PC-3 (cell line): ENCODE measurements at regions not wholly inside any gene's neighbourhood (a gene's known extent, or its start where the extent isn't known, plus 50 kb on each side); places are given as distances from the start of the nearest gene placed in this dataset.

Experiments
- ATAC-seq: fragments of 200-7000 bp; cut with Tn5 transposase; 2 replicates; pipeline ENCODE4 v1.9.1; 2020; ENCODE audit warnings: mild to moderate bottlenecking, moderate library complexity
- BruUV-seq: library from RNA; stranded (reverse); fragments of 400-500 nt; replicated peaks from 2 replicates; lab custom pipeline; 2021; lab: Mats Ljungman, UMichigan
- CTCF ChIA-PET: fragments of 300-600 bp; sonication (Branson Sonifier 250); formaldehyde crosslinking; loops from one replicate; lab custom pipeline; 2022; ENCODE audit warnings: antibody characterized with exemption; lab: Charles Lee
- POLR2A ChIA-PET: fragments of 300-600 bp; sonication (Branson Sonifier 250); formaldehyde crosslinking; loops from one replicate; lab custom pipeline; 2022; ENCODE audit warnings: antibody characterized with exemption; ENCODE audit not compliant: unreplicated experiment; lab: Charles Lee
- DNase-seq: peaks from one replicate; pipeline ENCODE4 v3.0.0-alpha.2; 2015
- H2AFZ ChIP-seq: fragments of 300-600 bp; sonication (generic); 2 replicates; pipeline ENCODE4 v1.6.0; 2016; ENCODE audit warnings: antibody characterized with exemption, low read length
- H3F3A ChIP-seq: fragments of 300-600 bp; sonication (generic); one replicate; pipeline ENCODE4 v1.6.0; 2017; ENCODE audit warnings: antibody characterized with exemption, low read length, control low read depth, mild to moderate bottlenecking; ENCODE audit not compliant: unreplicated experiment
- H3K27ac ChIP-seq: fragments of 300-600 bp; sonication (generic); 2 replicates; pipeline ENCODE4 v1.5.1; 2016; ENCODE audit warnings: mild to moderate bottlenecking, low read length
- H3K27me3 ChIP-seq: fragments of 300-600 bp; sonication (generic); 2 replicates; pipeline ENCODE4 v1.6.1; 2016; ENCODE audit warnings: low read length, mixed read lengths
- H3K36me3 ChIP-seq: fragments of 300-600 bp; sonication (generic); 2 replicates; pipeline ENCODE4 v1.6.1; 2016; ENCODE audit warnings: low read depth, mixed run types, low read length, mixed read lengths
- H3K4me1 ChIP-seq: fragments of 300-600 bp; sonication (generic); 2 replicates; pipeline ENCODE4 v1.5.1; 2016; ENCODE audit warnings: low read length; ENCODE audit not compliant: insufficient read depth
- H3K4me2 ChIP-seq: fragments of 300-600 bp; sonication (generic); 2 replicates; pipeline ENCODE4 v1.6.0; 2016; ENCODE audit warnings: low read length
- H3K4me3 ChIP-seq: fragments of 300-600 bp; sonication (generic); 2 replicates; pipeline ENCODE4 v1.5.1; 2016; ENCODE audit warnings: mild to moderate bottlenecking, low read length, mixed read lengths
- H3K79me2 ChIP-seq: fragments of 300-600 bp; sonication (generic); 2 replicates; pipeline ENCODE4 v1.6.1; 2017; ENCODE audit warnings: low read length, mixed read lengths
- H3K9ac ChIP-seq: fragments of 300-600 bp; sonication (generic); 2 replicates; pipeline ENCODE4 v1.6.0; 2016; ENCODE audit warnings: mild to moderate bottlenecking, low read length
- H3K9me2 ChIP-seq: fragments of 300-600 bp; sonication (generic); replicated peaks from 2 replicates; pipeline ENCODE4 v1.6.1; 2016; ENCODE audit warnings: mixed run types, low read length, mixed read lengths
- H3K9me3 ChIP-seq: fragments of 300-600 bp; sonication (generic); 2 replicates; pipeline ENCODE4 v1.6.1; 2016; ENCODE audit warnings: low read length, mixed read lengths
- H4K20me1 ChIP-seq: fragments of 300-600 bp; sonication (generic); 2 replicates; pipeline ENCODE4 v1.6.1; 2016; ENCODE audit warnings: low read length, mixed read lengths
- CTCF ChIP-seq: fragments of 300-600 bp; sonication (generic); conservative IDR thresholded peaks from 2 replicates; pipeline ENCODE4 v1.5.1; 2017; ENCODE audit warnings: antibody characterized with exemption, low read depth, mild to moderate bottlenecking, low read length
- EZH2 ChIP-seq: fragments of 300-600 bp; sonication (generic); IDR thresholded peaks from one replicate; pipeline ENCODE4 v1.6.1; 2017; ENCODE audit warnings: antibody characterized with exemption, mild to moderate bottlenecking, low read length; ENCODE audit not compliant: unreplicated experiment
- EZH2phosphoT487 ChIP-seq: fragments of 300-600 bp; sonication (generic); IDR thresholded peaks from 2 replicates; pipeline ENCODE4 v1.6.1; 2018; ENCODE audit warnings: mild to moderate bottlenecking, antibody characterized with exemption, low read length, borderline replicate concordance
- intact Hi-C: fragments of 100-400 bp; cut with micrococcal nuclease; formaldehyde crosslinking; loops from 2 replicates; pipeline ENCODE4 v1.9.0; 2023

- H3F3A ChIP-seq = no peaks in the 10 kb centered on the region
- ATAC-seq (no peak), DNase-seq (no peak)
- no peak overlapping the region for H3K4me3 ChIP-seq
- H2AFZ ChIP-seq = peak overlapping the region; percentile 41; the same call in 1 of the 2 replicates
- ChIA-PET CTCF (no interaction called here), POLR2A (no interaction called here)
- H3K36me3 ChIP-seq = no peaks in the 10 kb centered on the region
- intact Hi-C loops = loop anchor here (2.0 kb wide), 1 partner anchor 19 kb away; no protein-coding TSS in a partner anchor
- H3K27ac ChIP-seq = no peak overlapping the region
- H3K9me2 ChIP-seq = no peaks in the 10 kb centered on the region
- TF ChIP-seq EZH2phosphoT487 (no peak), EZH2 (no peak), CTCF (no peak)
- H3K79me2 ChIP-seq = no peaks in the 10 kb centered on the region
- H3K4me2 ChIP-seq = peak overlapping the region; percentile 24
- no peak overlapping the region for H3K9ac ChIP-seq
- peaks cover 89% of the 10 kb centered on the region for H3K27me3 ChIP-seq
- no TSS peak for BruUV-seq
- H3K4me1 ChIP-seq = no peaks in the 10 kb centered on the region; the same call in 1 of the 2 replicates
- H4K20me1 ChIP-seq = no peaks in the 10 kb centered on the region
- H3K9me3 ChIP-seq = no peaks in the 10 kb centered on the region
Observed at GRCh38 chr2:56117764-56118163, 66.0 kb upstream of the CCDC85A start.

- Histone ChIP-seq H3K79me2 (no peaks in the 10 kb centered on the region), H3K36me3 (no peaks in the 10 kb centered on the region), H3K9me2 (no peaks in the 10 kb centered on the region), H3K4me1 (no peaks in the 10 kb centered on the region; the same call in 1 of the 2 replicates), H3F3A (no peaks in the 10 kb centered on the region), H3K4me2 (peak overlapping the region; percentile 24), H3K27me3 (peaks cover 89% of the 10 kb centered on the region), H2AFZ (peak overlapping the region; percentile 41; the same call in 1 of the 2 replicates), H3K9me3 (no peaks in the 10 kb centered on the region), H3K27ac (no peak overlapping the region), H4K20me1 (no peaks in the 10 kb centered on the region), H3K9ac (no peak overlapping the region), H3K4me3 (peak overlapping the region; percentile 17; the same call in 1 of the 2 replicates)
- POLR2A ChIA-PET = no interaction called here
- DNase-seq (peak; percentile 28), ATAC-seq (no peak)
- CTCF ChIA-PET = no interaction called here
- TF ChIP-seq EZH2 = no peak
- no peak for TF ChIP-seq CTCF
- no peak for TF ChIP-seq EZH2phosphoT487
- no TSS peak for BruUV-seq
- intact Hi-C loops = loop anchor here (2.0 kb wide), 1 partner anchor 20 kb away; no protein-coding TSS in a partner anchor
Observed at GRCh38 chr2:56118474-56118873, 65.3 kb upstream of the CCDC85A start.

GRCh38 chr2:56121995-56122394 lies 61.8 kb upstream of the CCDC85A start:
- Histone ChIP-seq H3K79me2 (no peaks in the 10 kb centered on the region), H3K9me3 (no peaks in the 10 kb centered on the region), H3K9me2 (no peaks in the 10 kb centered on the region), H3F3A (no peaks in the 10 kb centered on the region), H4K20me1 (no peaks in the 10 kb centered on the region), H3K4me3 (no peak overlapping the region), H3K4me1 (no peaks in the 10 kb centered on the region; the same call in 1 of the 2 replicates), H3K27me3 (peaks cover 83% of the 10 kb centered on the region), H3K9ac (no peak overlapping the region), H3K4me2 (no peak overlapping the region), H3K36me3 (no peaks in the 10 kb centered on the region), H3K27ac (no peak overlapping the region), H2AFZ (no peak overlapping the region)
- ATAC-seq (no peak), DNase-seq (no peak)
- TF ChIP-seq EZH2phosphoT487 = no peak
- TF ChIP-seq EZH2 = no peak
- no peak for TF ChIP-seq CTCF
- CTCF ChIA-PET = no interaction called here
- no TSS peak for BruUV-seq
- intact Hi-C loops = no loop called here
- POLR2A ChIA-PET = no interaction called here
